ENCODE measurements at regions not wholly inside any gene's neighbourhood (a gene's known extent, or its start where the extent isn't known, plus 50 kb on each side); places are given as distances from the start of the nearest gene placed in this dataset.

GRCh38 chr2:220626603-220627002 lies 945.5 kb downstream of the EPHA4 start:
- TF ChIP-seq CTCF (IDR thresholded peaks at IDR 0.05; ENCODE audit: poor library complexity) = no peak
- no peak for TF ChIP-seq EZH2 (IDR thresholded peaks at IDR 0.05; ENCODE audit: borderline replicate concordance)
- no peak for TF ChIP-seq EZH2phosphoT487 (IDR thresholded peaks at IDR 0.05; ENCODE audit: low read depth, severe bottlenecking, unreplicated experiment)

All from hepatocyte (in vitro differentiated cells).